LHCN-M2 (cell line): ENCODE measurements at regions not wholly inside any gene's neighbourhood (a gene's known extent, or its start where the extent isn't known, plus 50 kb on each side); places are given as distances from the start of the nearest gene placed in this dataset.

Source experiments
- DNase-seq: peaks from one replicate; pipeline ENCODE4 v3.0.0-alpha.2; 2012; ENCODE audit warnings: low read depth

- peak; percentile 32 for DNase-seq
Measured at GRCh38 chr6:148037496-148037895, 305.1 kb upstream of the SASH1 start.

- DNase-seq, result no peak
Measured at GRCh38 chr6:148041546-148041945, 301.1 kb upstream of the SASH1 start.

GRCh38 chr6:148042536-148042935 is 300.1 kb upstream of the SASH1 start:
- DNase-seq, result no peak

- DNase-seq, result peak; percentile 45
Measured at GRCh38 chr6:148044261-148044751, 298.3 kb upstream of the SASH1 start.

- peak; percentile 34 for DNase-seq
Measured at GRCh38 chr6:148044921-148045320, 297.7 kb upstream of the SASH1 start.

GRCh38 chr6:148053209-148053608 is 289.4 kb upstream of the SASH1 start:
- no peak for DNase-seq

GRCh38 chr6:148053796-148054195 is 288.8 kb upstream of the SASH1 start:
- DNase-seq, result no peak

- no peak for DNase-seq
Measured at GRCh38 chr6:148054219-148054618, 288.4 kb upstream of the SASH1 start.

GRCh38 chr6:148055419-148055818 is 287.2 kb upstream of the SASH1 start:
- DNase-seq, result no peak

GRCh38 chr6:148059869-148060268 is 282.8 kb upstream of the SASH1 start:
- DNase-seq, result no peak

- DNase-seq, result peak; percentile 52
Measured at GRCh38 chr6:148064406-148065134, 278.1 kb upstream of the SASH1 start.

- DNase-seq, result no peak
Measured at GRCh38 chr6:148068437-148069061, 274.1 kb upstream of the SASH1 start.

- DNase-seq, result no peak
Measured at GRCh38 chr6:148069256-148069655, 273.4 kb upstream of the SASH1 start.

- no peak for DNase-seq
Measured at GRCh38 chr6:148074291-148074690, 268.3 kb upstream of the SASH1 start.

GRCh38 chr6:148074738-148075137 is 267.9 kb upstream of the SASH1 start:
- no peak for DNase-seq

- no peak for DNase-seq
Measured at GRCh38 chr6:148075352-148075751, 267.3 kb upstream of the SASH1 start.

GRCh38 chr6:148076051-148076450 is 266.6 kb upstream of the SASH1 start:
- no peak for DNase-seq

GRCh38 chr6:148080315-148080714 is 262.3 kb upstream of the SASH1 start:
- no peak for DNase-seq

- no peak for DNase-seq
Measured at GRCh38 chr6:148081076-148081475, 261.6 kb upstream of the SASH1 start.

- no peak for DNase-seq
Measured at GRCh38 chr6:148082044-148082443, 260.6 kb upstream of the SASH1 start.

GRCh38 chr6:148082696-148083095 is 259.9 kb upstream of the SASH1 start:
- DNase-seq, result peak; percentile 68

GRCh38 chr6:148085631-148086331 is 256.9 kb upstream of the SASH1 start:
- peak; percentile 56 for DNase-seq

- DNase-seq, result no peak
Measured at GRCh38 chr6:148086386-148086785, 256.3 kb upstream of the SASH1 start.
